PC-3 (cell line): ENCODE measurements at regions not wholly inside any gene's neighbourhood (a gene's known extent, or its start where the extent isn't known, plus 50 kb on each side); places are given as distances from the start of the nearest gene placed in this dataset.

ENCODE experiments used
- ATAC-seq: fragments of 200-7000 bp; cut with Tn5 transposase; 2 replicates; pipeline ENCODE4 v1.9.1; 2020; ENCODE audit warnings: mild to moderate bottlenecking, moderate library complexity
- BruUV-seq: library from RNA; stranded (reverse); fragments of 400-500 nt; replicated peaks from 2 replicates; lab custom pipeline; 2021; lab: Mats Ljungman, UMichigan
- CTCF ChIA-PET: fragments of 300-600 bp; sonication (Branson Sonifier 250); formaldehyde crosslinking; loops from one replicate; lab custom pipeline; 2022; ENCODE audit warnings: antibody characterized with exemption; lab: Charles Lee
- POLR2A ChIA-PET: fragments of 300-600 bp; sonication (Branson Sonifier 250); formaldehyde crosslinking; loops from one replicate; lab custom pipeline; 2022; ENCODE audit warnings: antibody characterized with exemption; ENCODE audit not compliant: unreplicated experiment; lab: Charles Lee
- DNase-seq: peaks from one replicate; pipeline ENCODE4 v3.0.0-alpha.2; 2015
- H2AFZ ChIP-seq: fragments of 300-600 bp; sonication (generic); 2 replicates; pipeline ENCODE4 v1.6.0; 2016; ENCODE audit warnings: antibody characterized with exemption, low read length
- H3F3A ChIP-seq: fragments of 300-600 bp; sonication (generic); one replicate; pipeline ENCODE4 v1.6.0; 2017; ENCODE audit warnings: antibody characterized with exemption, low read length, control low read depth, mild to moderate bottlenecking; ENCODE audit not compliant: unreplicated experiment
- H3K27ac ChIP-seq: fragments of 300-600 bp; sonication (generic); 2 replicates; pipeline ENCODE4 v1.5.1; 2016; ENCODE audit warnings: mild to moderate bottlenecking, low read length
- H3K27me3 ChIP-seq: fragments of 300-600 bp; sonication (generic); 2 replicates; pipeline ENCODE4 v1.6.1; 2016; ENCODE audit warnings: low read length, mixed read lengths
- H3K36me3 ChIP-seq: fragments of 300-600 bp; sonication (generic); 2 replicates; pipeline ENCODE4 v1.6.1; 2016; ENCODE audit warnings: low read depth, mixed run types, low read length, mixed read lengths
- H3K4me1 ChIP-seq: fragments of 300-600 bp; sonication (generic); 2 replicates; pipeline ENCODE4 v1.5.1; 2016; ENCODE audit warnings: low read length; ENCODE audit not compliant: insufficient read depth
- H3K4me2 ChIP-seq: fragments of 300-600 bp; sonication (generic); 2 replicates; pipeline ENCODE4 v1.6.0; 2016; ENCODE audit warnings: low read length
- H3K4me3 ChIP-seq: fragments of 300-600 bp; sonication (generic); 2 replicates; pipeline ENCODE4 v1.5.1; 2016; ENCODE audit warnings: mild to moderate bottlenecking, low read length, mixed read lengths
- H3K79me2 ChIP-seq: fragments of 300-600 bp; sonication (generic); 2 replicates; pipeline ENCODE4 v1.6.1; 2017; ENCODE audit warnings: low read length, mixed read lengths
- H3K9ac ChIP-seq: fragments of 300-600 bp; sonication (generic); 2 replicates; pipeline ENCODE4 v1.6.0; 2016; ENCODE audit warnings: mild to moderate bottlenecking, low read length
- H3K9me2 ChIP-seq: fragments of 300-600 bp; sonication (generic); replicated peaks from 2 replicates; pipeline ENCODE4 v1.6.1; 2016; ENCODE audit warnings: mixed run types, low read length, mixed read lengths
- H3K9me3 ChIP-seq: fragments of 300-600 bp; sonication (generic); 2 replicates; pipeline ENCODE4 v1.6.1; 2016; ENCODE audit warnings: low read length, mixed read lengths
- H4K20me1 ChIP-seq: fragments of 300-600 bp; sonication (generic); 2 replicates; pipeline ENCODE4 v1.6.1; 2016; ENCODE audit warnings: low read length, mixed read lengths
- EZH2 ChIP-seq: fragments of 300-600 bp; sonication (generic); IDR thresholded peaks from one replicate; pipeline ENCODE4 v1.6.1; 2017; ENCODE audit warnings: antibody characterized with exemption, mild to moderate bottlenecking, low read length; ENCODE audit not compliant: unreplicated experiment
- EZH2phosphoT487 ChIP-seq: fragments of 300-600 bp; sonication (generic); IDR thresholded peaks from 2 replicates; pipeline ENCODE4 v1.6.1; 2018; ENCODE audit warnings: mild to moderate bottlenecking, antibody characterized with exemption, low read length, borderline replicate concordance
- intact Hi-C: fragments of 100-400 bp; cut with micrococcal nuclease; formaldehyde crosslinking; loops from 2 replicates; pipeline ENCODE4 v1.9.0; 2023
- TF ChIP-seq, protein P1 (sequence below): fragments of 300-600 bp; sonication (generic); conservative IDR thresholded peaks from 2 replicates; pipeline ENCODE4 v1.5.1; 2017; ENCODE audit warnings: antibody characterized with exemption, low read depth, mild to moderate bottlenecking, low read length

DNA sequence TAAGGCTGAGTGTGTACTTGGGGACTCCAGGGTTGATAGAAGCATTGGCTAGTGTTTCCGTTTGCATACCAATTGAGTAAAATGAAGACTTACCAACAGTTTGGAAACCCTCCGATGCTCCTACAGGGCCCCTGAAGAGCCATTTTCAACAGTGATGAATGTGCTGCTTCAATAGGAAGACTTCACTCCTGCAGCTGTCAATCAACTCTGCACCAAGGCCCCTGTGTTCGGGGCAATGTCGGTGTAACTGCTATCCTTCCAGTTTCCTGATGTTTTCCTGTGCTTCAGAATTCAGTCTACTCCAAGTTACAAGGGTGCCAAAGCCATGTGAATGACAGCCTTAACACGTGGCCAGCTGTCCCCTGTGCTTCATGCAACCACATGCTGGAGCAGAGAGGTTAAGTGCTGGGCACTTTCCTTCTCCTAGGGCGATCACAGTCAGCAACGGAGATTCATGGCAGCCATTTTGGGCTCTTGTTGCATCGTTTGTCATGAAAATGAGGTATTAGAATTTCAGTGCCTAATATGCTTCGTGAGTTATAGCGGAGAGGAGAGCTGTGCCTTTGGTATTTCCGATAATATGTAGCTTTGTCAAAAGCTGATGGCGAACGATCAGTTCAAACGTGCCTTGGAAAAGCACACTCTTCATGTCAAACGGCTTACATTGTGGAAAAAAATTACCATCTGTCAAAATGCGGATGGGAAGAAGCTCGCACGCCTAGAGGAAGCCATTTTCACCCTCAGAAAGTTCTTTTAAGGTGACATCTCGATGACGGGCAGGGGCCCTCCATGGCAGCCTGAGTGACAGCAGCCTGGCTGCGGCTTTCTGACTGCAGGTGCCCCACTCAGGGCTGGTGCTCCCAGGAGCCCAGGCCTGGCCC is 287.8 kb downstream of the ACTR3B start:
- no peak for ATAC-seq
- BruUV-seq = no TSS peak
- TF ChIP-seq EZH2 (no peak), EZH2phosphoT487 (no peak)
- TF ChIP-seq, protein P1, sequence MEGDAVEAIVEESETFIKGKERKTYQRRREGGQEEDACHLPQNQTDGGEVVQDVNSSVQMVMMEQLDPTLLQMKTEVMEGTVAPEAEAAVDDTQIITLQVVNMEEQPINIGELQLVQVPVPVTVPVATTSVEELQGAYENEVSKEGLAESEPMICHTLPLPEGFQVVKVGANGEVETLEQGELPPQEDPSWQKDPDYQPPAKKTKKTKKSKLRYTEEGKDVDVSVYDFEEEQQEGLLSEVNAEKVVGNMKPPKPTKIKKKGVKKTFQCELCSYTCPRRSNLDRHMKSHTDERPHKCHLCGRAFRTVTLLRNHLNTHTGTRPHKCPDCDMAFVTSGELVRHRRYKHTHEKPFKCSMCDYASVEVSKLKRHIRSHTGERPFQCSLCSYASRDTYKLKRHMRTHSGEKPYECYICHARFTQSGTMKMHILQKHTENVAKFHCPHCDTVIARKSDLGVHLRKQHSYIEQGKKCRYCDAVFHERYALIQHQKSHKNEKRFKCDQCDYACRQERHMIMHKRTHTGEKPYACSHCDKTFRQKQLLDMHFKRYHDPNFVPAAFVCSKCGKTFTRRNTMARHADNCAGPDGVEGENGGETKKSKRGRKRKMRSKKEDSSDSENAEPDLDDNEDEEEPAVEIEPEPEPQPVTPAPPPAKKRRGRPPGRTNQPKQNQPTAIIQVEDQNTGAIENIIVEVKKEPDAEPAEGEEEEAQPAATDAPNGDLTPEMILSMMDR = no peak
- Histone ChIP-seq H3F3A (no peaks in the 10 kb centered on the region), H3K27me3 (peaks cover 14% of the 10 kb centered on the region; the same call in 1 of the 2 replicates), H3K9me2 (no peaks in the 10 kb centered on the region), H3K4me3 (no peak overlapping the region), H4K20me1 (no peaks in the 10 kb centered on the region), H3K27ac (no peak overlapping the region), H3K9ac (no peak overlapping the region), H3K4me1 (no peaks in the 10 kb centered on the region), H3K36me3 (no peaks in the 10 kb centered on the region), H3K9me3 (no peaks in the 10 kb centered on the region), H3K4me2 (no peak overlapping the region), H2AFZ (no peak overlapping the region), H3K79me2 (no peaks in the 10 kb centered on the region)
- CTCF ChIA-PET = no interaction called here
- POLR2A ChIA-PET = no interaction called here
- no peak for DNase-seq
- intact Hi-C loops = no loop called here

DNA sequence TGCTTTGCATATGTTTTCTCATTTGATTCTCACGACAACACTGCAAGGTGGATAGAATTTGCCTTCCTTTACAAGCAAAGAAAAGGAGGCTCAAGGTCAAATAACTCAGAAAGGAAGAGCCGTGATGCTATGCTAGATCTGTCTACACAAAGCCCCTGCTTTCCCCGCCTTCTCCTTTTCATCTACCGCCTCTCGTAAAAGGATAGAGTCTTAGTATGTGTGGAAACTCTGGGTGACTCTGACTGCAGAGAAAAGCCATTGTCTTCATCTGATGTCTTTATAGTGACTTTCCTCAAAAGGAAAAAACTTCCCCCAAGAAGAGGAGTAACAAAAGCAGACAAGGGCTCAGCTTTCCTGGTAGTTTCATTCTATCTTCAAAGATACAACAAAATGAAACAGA is 292.7 kb downstream of the ACTR3B start:
- Histone ChIP-seq H3K9ac (no peak overlapping the region), H4K20me1 (no peaks in the 10 kb centered on the region), H3K4me3 (no peak overlapping the region), H3K79me2 (no peaks in the 10 kb centered on the region), H3K9me2 (no peaks in the 10 kb centered on the region), H2AFZ (no peak overlapping the region), H3K4me1 (no peaks in the 10 kb centered on the region), H3K4me2 (no peak overlapping the region), H3K36me3 (no peaks in the 10 kb centered on the region), H3K27me3 (peaks cover 22% of the 10 kb centered on the region; the same call in 1 of the 2 replicates), H3K27ac (no peak overlapping the region), H3K9me3 (no peaks in the 10 kb centered on the region), H3F3A (no peaks in the 10 kb centered on the region)
- intact Hi-C loops = no loop called here
- DNase-seq (no peak), ATAC-seq (no peak)
- TF ChIP-seq EZH2 = no peak
- POLR2A ChIA-PET = no interaction called here
- CTCF ChIA-PET = no interaction called here
- no TSS peak for BruUV-seq

DNA sequence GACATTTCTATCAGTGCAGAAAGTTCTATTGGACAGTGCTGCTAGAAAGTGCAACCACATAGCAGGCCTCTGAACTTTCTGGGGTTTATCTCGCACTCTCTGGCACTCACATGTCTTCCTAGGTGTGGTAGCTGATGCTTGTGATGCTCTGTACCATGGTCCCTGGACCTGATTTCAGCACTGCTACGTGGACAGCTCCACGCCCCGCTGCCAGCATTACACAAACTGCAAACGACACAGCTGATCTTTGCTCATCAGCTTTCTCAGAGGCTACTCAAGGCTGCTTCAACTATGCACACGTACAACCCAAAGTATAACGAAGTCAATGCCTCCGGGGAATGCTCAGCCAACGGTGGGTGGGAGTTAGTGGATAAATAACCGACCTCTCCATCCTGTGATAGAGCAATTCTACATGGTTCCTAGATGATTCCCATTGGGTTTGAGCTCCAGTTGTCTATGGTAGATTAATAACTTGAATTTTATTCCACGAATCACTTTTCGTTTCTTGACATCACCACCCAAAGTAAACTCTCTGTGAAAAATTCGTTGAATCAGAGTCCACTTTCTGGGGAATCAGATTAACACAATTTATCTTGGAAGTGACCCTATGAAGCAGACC is 302.5 kb downstream of the ACTR3B start:
- Histone ChIP-seq H3K9me3 (no peaks in the 10 kb centered on the region), H3K9ac (no peak overlapping the region), H3K4me3 (no peak overlapping the region), H2AFZ (no peak overlapping the region), H3F3A (no peaks in the 10 kb centered on the region), H3K27ac (no peak overlapping the region), H3K36me3 (no peaks in the 10 kb centered on the region), H3K27me3 (no peaks in the 10 kb centered on the region), H3K4me1 (no peaks in the 10 kb centered on the region), H4K20me1 (no peaks in the 10 kb centered on the region), H3K9me2 (no peaks in the 10 kb centered on the region), H3K4me2 (no peak overlapping the region), H3K79me2 (no peaks in the 10 kb centered on the region)
- TF ChIP-seq, protein P1 = no peak
- no peak for TF ChIP-seq EZH2
- TF ChIP-seq EZH2phosphoT487 = no peak
- intact Hi-C loops = no loop called here
- ATAC-seq (no peak), DNase-seq (peak; percentile 3)
- POLR2A ChIA-PET = no interaction called here
- CTCF ChIA-PET = no interaction called here
- BruUV-seq = no TSS peak
